Superior temporal gyrus (tissue), 1 donor: ENCODE measurements at regions not wholly inside any gene's neighbourhood (a gene's known extent, or its start where the extent isn't known, plus 50 kb on each side); places are given as distances from the start of the nearest gene placed in this dataset.

Experiments used
- DNase-seq: peaks from one replicate; pipeline ENCODE4 v3.0.0-alpha.2; 2016; ENCODE audit errors: extremely low spot score

DNA sequence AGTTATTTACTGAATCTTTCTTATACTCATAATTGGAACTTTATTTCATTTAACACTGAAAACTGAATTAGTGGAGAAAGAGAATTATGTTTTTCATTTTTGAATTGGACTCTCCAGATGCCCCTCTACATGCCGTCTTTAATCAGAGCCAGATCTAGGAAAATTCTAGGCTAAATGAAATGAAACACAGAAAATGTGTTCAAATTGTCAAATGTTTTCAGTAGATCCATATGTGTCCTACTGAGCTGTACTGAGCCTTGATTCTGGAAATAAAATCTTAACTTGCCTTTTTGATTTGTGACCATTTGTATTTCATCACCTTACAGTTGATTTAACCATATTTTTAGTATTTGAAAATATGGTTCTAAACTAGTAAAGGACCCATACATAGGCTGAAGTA lies 64.0 kb upstream of the GK2 start:
- no peak for DNase-seq

DNA sequence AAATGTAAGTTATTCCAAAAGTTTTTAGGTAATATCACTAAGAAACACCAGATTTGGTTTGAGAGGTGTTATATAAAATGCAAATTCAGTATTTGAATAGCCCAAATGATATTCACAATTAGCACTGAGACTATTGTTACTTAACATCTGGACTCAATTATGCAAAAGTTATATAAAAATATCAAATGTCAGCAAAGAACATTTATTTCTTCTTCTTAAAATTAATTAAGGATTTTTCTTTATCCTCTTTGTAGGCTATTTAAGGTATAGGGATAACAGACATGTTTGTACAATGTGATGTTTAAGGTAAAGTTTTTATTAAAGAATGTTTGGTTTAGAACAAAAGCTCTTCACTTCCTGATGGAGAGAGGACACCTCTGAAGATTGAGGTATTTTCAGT lies 63.3 kb upstream of the GK2 start:
- no peak for DNase-seq

DNA sequence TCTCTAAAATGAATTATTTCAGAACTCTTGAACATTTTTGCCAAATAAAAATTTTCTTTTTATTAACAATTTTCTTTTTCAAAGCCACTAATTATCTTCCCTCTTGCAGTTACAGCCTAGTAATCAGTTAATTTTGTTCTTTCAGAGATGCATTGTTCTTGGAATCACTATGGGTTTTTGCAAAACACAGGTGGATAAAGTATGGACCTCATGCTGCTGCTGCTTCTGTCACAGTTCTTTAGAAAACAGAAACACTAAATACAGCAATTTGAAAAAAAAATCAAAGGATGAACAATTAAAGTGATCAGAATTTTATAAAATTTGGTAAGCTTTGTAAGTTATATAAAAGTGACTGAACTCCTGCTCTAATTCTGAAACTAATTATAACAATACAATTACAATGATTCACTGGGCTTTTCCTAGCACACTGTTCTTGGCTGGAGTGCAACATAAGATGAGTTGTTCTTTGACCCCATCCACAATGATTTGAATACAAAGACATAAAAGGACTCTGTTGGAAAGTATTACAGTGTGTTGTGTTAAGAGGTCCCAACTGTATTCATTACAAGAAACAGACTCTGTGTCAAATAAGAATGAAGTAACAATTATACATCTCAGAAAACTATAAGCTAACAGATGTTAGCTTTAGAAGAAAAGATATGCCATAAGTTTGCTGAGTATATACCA lies 59.4 kb upstream of the GK2 start:
- no peak for DNase-seq

DNA sequence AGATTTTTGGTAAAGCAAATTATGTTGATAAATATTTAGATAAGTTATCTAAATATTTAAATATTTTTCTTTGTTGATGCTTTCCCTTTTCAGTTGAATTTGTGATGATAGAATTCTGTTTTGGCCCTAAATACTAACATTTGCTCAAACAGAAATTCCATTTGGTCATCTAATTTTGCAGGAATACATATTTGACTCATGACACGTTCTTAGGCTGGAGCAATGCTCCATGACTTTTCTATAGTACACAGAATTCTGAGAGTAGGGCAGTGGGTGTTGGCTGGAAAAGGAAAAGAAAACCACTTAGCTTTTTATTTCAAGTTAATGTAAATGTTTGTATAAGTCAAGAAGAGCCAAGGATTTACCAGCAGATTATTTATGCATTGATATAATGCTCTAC lies 58.6 kb upstream of the GK2 start:
- no peak for DNase-seq
